ENCODE measurements at regions not wholly inside any gene's neighbourhood (a gene's known extent, or its start where the extent isn't known, plus 50 kb on each side); places are given as distances from the start of the nearest gene placed in this dataset.

DNA sequence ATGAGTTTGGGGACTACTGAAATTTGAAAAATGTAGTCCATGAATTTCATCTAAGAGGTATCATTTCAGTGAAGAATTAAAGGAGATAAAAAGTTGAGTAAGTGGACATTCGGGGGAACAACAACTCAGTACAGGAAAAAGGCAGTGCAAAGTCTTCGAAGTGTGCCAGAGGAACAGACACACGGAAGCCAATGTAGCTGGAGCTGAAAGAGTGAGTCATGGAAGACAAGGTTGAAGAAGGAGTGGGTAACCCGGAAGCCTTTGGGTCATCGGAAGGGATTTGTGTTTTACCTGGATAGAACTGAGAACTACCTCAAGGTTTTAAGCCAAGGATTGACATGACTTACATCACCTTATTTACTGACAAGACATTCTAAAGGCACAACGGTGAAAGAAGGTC is 733.4 kb downstream of the NCAM2 start:
- TF ChIP-seq, protein P1, sequence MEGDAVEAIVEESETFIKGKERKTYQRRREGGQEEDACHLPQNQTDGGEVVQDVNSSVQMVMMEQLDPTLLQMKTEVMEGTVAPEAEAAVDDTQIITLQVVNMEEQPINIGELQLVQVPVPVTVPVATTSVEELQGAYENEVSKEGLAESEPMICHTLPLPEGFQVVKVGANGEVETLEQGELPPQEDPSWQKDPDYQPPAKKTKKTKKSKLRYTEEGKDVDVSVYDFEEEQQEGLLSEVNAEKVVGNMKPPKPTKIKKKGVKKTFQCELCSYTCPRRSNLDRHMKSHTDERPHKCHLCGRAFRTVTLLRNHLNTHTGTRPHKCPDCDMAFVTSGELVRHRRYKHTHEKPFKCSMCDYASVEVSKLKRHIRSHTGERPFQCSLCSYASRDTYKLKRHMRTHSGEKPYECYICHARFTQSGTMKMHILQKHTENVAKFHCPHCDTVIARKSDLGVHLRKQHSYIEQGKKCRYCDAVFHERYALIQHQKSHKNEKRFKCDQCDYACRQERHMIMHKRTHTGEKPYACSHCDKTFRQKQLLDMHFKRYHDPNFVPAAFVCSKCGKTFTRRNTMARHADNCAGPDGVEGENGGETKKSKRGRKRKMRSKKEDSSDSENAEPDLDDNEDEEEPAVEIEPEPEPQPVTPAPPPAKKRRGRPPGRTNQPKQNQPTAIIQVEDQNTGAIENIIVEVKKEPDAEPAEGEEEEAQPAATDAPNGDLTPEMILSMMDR (IDR thresholded peaks at IDR 0.05; ENCODE audit: insufficient read depth, low read length, poor library complexity, severe bottlenecking), result no peak
- no peak for TF ChIP-seq EZH2phosphoT487 (conservative IDR thresholded peaks at IDR 0.05; ENCODE audit: low read length)
